GM23248 (cell line): ENCODE measurements at regions not wholly inside any gene's neighbourhood (a gene's known extent, or its start where the extent isn't known, plus 50 kb on each side); places are given as distances from the start of the nearest gene placed in this dataset.

ENCODE experiments used
- EZH2 ChIP-seq: fragments of 200-600 bp; sonication (generic); IDR thresholded peaks from 2 replicates; pipeline ENCODE4 v1.6.1; 2018; ENCODE audit warnings: antibody characterized with exemption, mild to moderate bottlenecking; ENCODE audit not compliant: insufficient read depth, poor library complexity, severe bottlenecking
- EZH2phosphoT487 ChIP-seq: fragments of 200-600 bp; sonication (generic); IDR thresholded peaks from 2 replicates; pipeline ENCODE4 v1.6.1; 2018; ENCODE audit warnings: antibody characterized with exemption, moderate library complexity, mild to moderate bottlenecking, low read depth; ENCODE audit not compliant: insufficient read depth

DNA sequence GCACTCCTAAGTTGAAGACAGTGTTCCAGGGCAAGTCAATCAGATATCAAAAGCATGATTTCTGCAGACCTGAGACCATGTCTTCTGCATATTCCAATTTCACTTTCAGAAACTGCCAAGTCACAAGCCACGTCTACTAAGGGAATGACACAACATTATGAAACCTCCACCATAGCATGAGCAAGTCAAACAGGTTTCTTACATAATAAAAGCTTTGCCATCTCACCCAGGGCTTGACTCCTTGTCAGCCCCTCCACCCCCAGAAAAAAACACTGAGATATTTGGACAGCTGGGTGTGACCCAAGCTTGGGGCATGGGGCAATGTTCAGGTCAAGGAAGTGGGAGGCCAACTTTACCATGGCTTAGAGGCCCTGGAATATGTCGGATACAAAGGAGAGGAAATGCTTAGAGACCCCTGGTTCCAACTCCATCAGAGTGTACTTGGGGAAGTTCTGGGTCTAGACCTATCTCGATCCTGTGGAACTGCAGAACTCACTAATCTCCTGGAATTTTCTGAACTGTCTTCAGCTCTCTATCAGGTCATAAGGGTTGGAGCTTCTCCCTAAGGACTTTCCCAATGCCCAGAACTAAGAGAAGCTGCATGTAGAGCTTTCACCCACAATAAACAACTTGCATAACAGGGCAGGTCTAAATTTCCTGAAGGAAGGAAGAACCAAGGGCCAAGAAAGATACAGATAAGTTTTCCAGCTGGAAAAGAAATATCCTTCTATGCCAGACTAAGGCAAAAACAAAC, 80.6 kb upstream of the NAMPT start:
- no peak for TF ChIP-seq EZH2
- no peak for TF ChIP-seq EZH2phosphoT487
